ENCODE measurements at regions not wholly inside any gene's neighbourhood (a gene's known extent, or its start where the extent isn't known, plus 50 kb on each side); places are given as distances from the start of the nearest gene placed in this dataset.
"Not testable (repeated sequence)": the region's sequence is repeated elsewhere in the genome, so short reads cannot be mapped to it uniquely, and the experiment has no call there.

- TF ChIP-seq CTCF (conservative IDR thresholded peaks at IDR 0.05) = no peak
- Histone ChIP-seq H2AFZ (ENCODE audit: low read length) (no peak overlapping the region), H3K4me1 (ENCODE audit: insufficient read depth, low read length) (no peaks in the 10 kb centered on the region), H3K9ac (ENCODE audit: extremely low read depth, insufficient read length, low read length) (no peak overlapping the region), H2BK15ac (ENCODE audit: low read depth, low read length) (no peak overlapping the region), H2AK5ac (ENCODE audit: insufficient read length, low read length) (no peak overlapping the region), H3K4ac (ENCODE audit: low read depth, low read length) (no peak overlapping the region), H3T11ph (ENCODE audit: low read length) (no peak overlapping the region), H3K79me1 (ENCODE audit: insufficient read depth, low read depth, low read length, poor library complexity, severe bottlenecking) (no peaks in the 10 kb centered on the region), H3K9me3 (ENCODE audit: control insufficient read depth, low read depth, low read length) (peaks cover 19% of the 10 kb centered on the region), H4K91ac (ENCODE audit: insufficient read length, low read depth, low read length) (no peak overlapping the region), H3K27ac (ENCODE audit: insufficient read length, low read depth, low read length) (no peak overlapping the region), H3K23ac (ENCODE audit: insufficient read length, low read depth, low read length) (no peak overlapping the region), H3K18ac (ENCODE audit: insufficient read length, low read depth, low read length) (no peak overlapping the region), H4K20me1 (ENCODE audit: control insufficient read depth, insufficient read depth, insufficient read length) (no peaks in the 10 kb centered on the region), H4K5ac (ENCODE audit: insufficient read length, low read depth, low read length) (no peak overlapping the region), H4K8ac (replicated peaks; ENCODE audit: insufficient read length, low read depth, low read length) (no peak overlapping the region), H3K56ac (ENCODE audit: insufficient read length, low read depth, low read length) (no peak overlapping the region), H2BK120ac (ENCODE audit: low read depth, low read length, poor library complexity, severe bottlenecking) (no peak overlapping the region), H2BK12ac (ENCODE audit: insufficient read length, low read depth, low read length) (no peak overlapping the region), H2BK20ac (ENCODE audit: low read depth, low read length, poor library complexity, severe bottlenecking) (no peak overlapping the region), H3K27me3 (ENCODE audit: insufficient read depth, low read length) (no peaks in the 10 kb centered on the region), H3K79me2 (ENCODE audit: insufficient read depth, low read length) (no peaks in the 10 kb centered on the region), H3K23me2 (ENCODE audit: insufficient read length, low read depth, low read length, poor library complexity, severe bottlenecking) (no peaks in the 10 kb centered on the region), H2BK5ac (ENCODE audit: insufficient read length, low read length) (no peak overlapping the region), H3K14ac (ENCODE audit: insufficient read depth, low read length) (no peak overlapping the region), H3K4me2 (ENCODE audit: insufficient read depth, insufficient read length, low read length) (no peak overlapping the region)
- Mint-ChIP-seq H3K4me3 (no peak overlapping the region; a peak in 1 of 5 replicates), H3K36me3 (ENCODE audit: insufficient read depth in 1 of 3, low read depth in 3 of 3) (peaks cover 16 to 38% (median 16%) of the 10 kb centered on the region in 3 experiments), H3K27me3 (ENCODE audit: low read depth) (peaks cover 17% of the 10 kb centered on the region), H3K27ac (no peak overlapping the region), H3K4me1 (peaks cover 0 to 11% of the 10 kb centered on the region in 2 experiments; a peak in 2 of 4 replicates), H3K9me3 (peaks cover 33 to 34% of the 10 kb centered on the region in 2 experiments)
- no CpG with 5 or more reads among the region's 5 CpGs for WGBS (ENCODE audit: extremely low coverage, insufficient read length, low lambda C conversion rate)
- DNase-seq = no peak
These were observed 544.7 kb upstream of the KLF4 start for GRCh38 chr9:108033976-108034964.

- not testable (repeated sequence) for H3T11ph ChIP-seq (ENCODE audit: low read length); H3K4me1 ChIP-seq (ENCODE audit: insufficient read depth, low read length); H3K56ac ChIP-seq (ENCODE audit: insufficient read length, low read depth, low read length); H3K4ac ChIP-seq (ENCODE audit: low read depth, low read length); H4K91ac ChIP-seq (ENCODE audit: insufficient read length, low read depth, low read length); H3K4me1 Mint-ChIP-seq; H2BK20ac ChIP-seq (ENCODE audit: low read depth, low read length, poor library complexity, severe bottlenecking); H2BK12ac ChIP-seq (ENCODE audit: insufficient read length, low read depth, low read length); H3K27ac Mint-ChIP-seq; H3K14ac ChIP-seq (ENCODE audit: insufficient read depth, low read length); H2BK120ac ChIP-seq (ENCODE audit: low read depth, low read length, poor library complexity, severe bottlenecking); H2BK15ac ChIP-seq (ENCODE audit: low read depth, low read length); H3K4me2 ChIP-seq (ENCODE audit: insufficient read depth, insufficient read length, low read length); H4K8ac ChIP-seq (replicated peaks; ENCODE audit: insufficient read length, low read depth, low read length); H2AK5ac ChIP-seq (ENCODE audit: insufficient read length, low read length); H3K23me2 ChIP-seq (ENCODE audit: insufficient read length, low read depth, low read length, poor library complexity, severe bottlenecking); H3K27me3 ChIP-seq (ENCODE audit: insufficient read depth, low read length); H3K79me2 ChIP-seq (ENCODE audit: insufficient read depth, low read length); H2AFZ ChIP-seq (ENCODE audit: low read length); H3K23ac ChIP-seq (ENCODE audit: insufficient read length, low read depth, low read length); H4K5ac ChIP-seq (ENCODE audit: insufficient read length, low read depth, low read length); DNase-seq; H3K9ac ChIP-seq (ENCODE audit: extremely low read depth, insufficient read length, low read length); H3K18ac ChIP-seq (ENCODE audit: insufficient read length, low read depth, low read length); H2BK5ac ChIP-seq (ENCODE audit: insufficient read length, low read length); H3K79me1 ChIP-seq (ENCODE audit: insufficient read depth, low read depth, low read length, poor library complexity, severe bottlenecking); H3K27ac ChIP-seq (ENCODE audit: insufficient read length, low read depth, low read length); H4K20me1 ChIP-seq (ENCODE audit: control insufficient read depth, insufficient read depth, insufficient read length); H3K4me3 Mint-ChIP-seq
- Mint-ChIP-seq H3K9me3 (peaks cover 37 to 38% of the 10 kb centered on the region in 2 experiments), H3K27me3 (ENCODE audit: low read depth) (peaks cover 10% of the 10 kb centered on the region), H3K36me3 (ENCODE audit: insufficient read depth in 1 of 3, low read depth in 3 of 3) (peaks cover 16 to 38% (median 16%) of the 10 kb centered on the region in 3 experiments)
- peaks cover 19% of the 10 kb centered on the region for H3K9me3 ChIP-seq (ENCODE audit: control insufficient read depth, low read depth, low read length)
- WGBS (ENCODE audit: extremely low coverage, insufficient read length, low lambda C conversion rate) = no CpG with 5 or more reads among the region's 9 CpGs
These were observed 542.5 kb upstream of the KLF4 start for GRCh38 chr9:108032079-108032478.
